ENCODE measurements at regions not wholly inside any gene's neighbourhood (a gene's known extent, or its start where the extent isn't known, plus 50 kb on each side); places are given as distances from the start of the nearest gene placed in this dataset.

DNA sequence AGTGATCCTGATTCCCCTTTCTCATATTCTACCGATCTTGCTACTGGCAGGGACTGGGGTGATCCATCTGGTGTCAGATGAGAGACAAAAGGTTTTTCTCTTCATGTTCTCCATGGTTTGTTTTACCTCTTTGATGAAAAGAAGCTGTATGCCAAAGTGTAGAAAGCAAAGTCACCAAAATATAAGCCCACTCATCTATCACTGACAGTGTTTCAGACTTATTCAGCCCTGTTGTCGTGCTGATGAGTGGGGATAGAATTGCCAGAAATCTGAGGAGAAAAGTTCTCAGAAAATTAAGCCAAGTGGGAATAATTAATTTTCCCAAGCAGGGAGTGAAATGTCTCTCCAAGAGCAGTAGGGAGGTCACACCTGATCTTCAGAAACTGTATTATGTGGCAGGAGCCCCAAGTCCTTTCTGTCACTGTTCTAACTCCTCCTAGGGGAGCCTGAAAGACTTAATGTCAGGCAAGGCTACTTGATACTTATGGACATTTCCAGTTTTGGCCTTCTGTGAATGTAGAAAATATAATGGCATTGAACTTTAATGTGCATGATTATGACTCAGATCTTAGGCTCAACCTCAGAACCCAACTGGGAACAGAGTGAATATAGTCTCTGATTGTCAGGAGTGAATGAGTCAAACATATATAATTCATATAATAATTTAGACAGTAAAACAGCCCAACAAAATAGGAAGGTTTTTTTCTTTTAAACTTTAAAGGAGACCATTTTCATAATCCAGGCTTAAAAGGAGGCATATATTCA, 298.1 kb downstream of the ANKRD50 start:
- TF ChIP-seq POLR2A (IDR thresholded peaks at IDR 0.05; ENCODE audit: low read depth, low read length) (no peak), POLR2AphosphoS5 (IDR thresholded peaks at IDR 0.05; ENCODE audit: low read depth, low read length) (no peak), TAF1 (IDR thresholded peaks at IDR 0.05; ENCODE audit: borderline replicate concordance, low read depth, low read length) (no peak)

Data from GM12892 (cell line).